BJ (cell line): ENCODE measurements at regions not wholly inside any gene's neighbourhood (a gene's known extent, or its start where the extent isn't known, plus 50 kb on each side); places are given as distances from the start of the nearest gene placed in this dataset.
"Not testable (repeated sequence)": the region's sequence is repeated elsewhere in the genome, so short reads cannot be mapped to it uniquely, and the experiment has no call there.

Experiments used
- CTCF ChIA-PET: fragments of 350-600 bp; formaldehyde crosslinking; extraction: SDS; loops from one replicate; lab custom pipeline; 2021; ENCODE audit warnings: antibody characterized with exemption, inconsistent platforms; lab: Yijun Ruan, JAX
- POLR2A ChIA-PET: fragments of 300-600 bp; sonication (Branson Sonifier 250); formaldehyde crosslinking; extraction: SDS; loops from one replicate; lab custom pipeline; 2021; ENCODE audit warnings: antibody characterized with exemption; lab: Charles Lee
- DNase-seq: peaks from one replicate; pipeline ENCODE4 v3.0.0-alpha.2; 2011; ENCODE audit warnings: low read depth
- H3K27me3 ChIP-seq: 2 replicates; pipeline ENCODE4 v1.6.0; 2011; ENCODE audit warnings: low read length; ENCODE audit not compliant: control insufficient read depth, insufficient read depth
- H3K36me3 ChIP-seq: 2 replicates; pipeline ENCODE4 v1.5.1; 2011; ENCODE audit warnings: low read length; ENCODE audit not compliant: control insufficient read depth, insufficient read depth
- H3K4me3 ChIP-seq: 2 replicates; pipeline ENCODE4 v1.5.1; 2011; ENCODE audit warnings: low read depth, mild to moderate bottlenecking, control low read depth, low read length
- CTCF ChIP-seq: IDR thresholded peaks from 2 replicates; pipeline ENCODE4 v1.5.1; 2011; ENCODE audit warnings: low read depth, mild to moderate bottlenecking, control low read depth, inconsistent platforms, low read length, moderate library complexity; ENCODE audit not compliant: insufficient read depth

DNA sequence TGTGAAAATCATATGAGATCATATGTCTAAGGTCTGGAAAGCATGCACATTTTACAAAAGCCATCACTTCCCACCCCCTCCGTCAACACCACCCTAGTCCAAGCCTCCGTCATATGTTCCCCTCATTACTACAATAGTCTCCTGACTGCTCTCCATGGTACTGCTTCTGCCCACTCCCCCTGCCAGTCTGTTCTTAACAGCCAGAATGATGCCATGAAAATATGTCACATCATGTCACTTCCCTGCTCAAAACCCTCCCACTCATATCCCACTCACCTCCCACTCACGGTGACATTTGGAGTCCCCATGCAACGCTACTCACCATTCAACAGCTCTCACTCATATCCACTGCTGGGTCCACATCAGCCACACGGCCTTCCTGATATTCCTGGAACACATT is 432.3 kb downstream of the XYLT1 start:
- Histone ChIP-seq H3K27me3 (no peaks in the 10 kb centered on the region), H3K36me3 (no peaks in the 10 kb centered on the region), H3K4me3 (no peak overlapping the region)
- ChIA-PET CTCF (no interaction called here), POLR2A (no interaction called here)
- DNase-seq, result no peak
- TF ChIP-seq CTCF, result no peak

DNA sequence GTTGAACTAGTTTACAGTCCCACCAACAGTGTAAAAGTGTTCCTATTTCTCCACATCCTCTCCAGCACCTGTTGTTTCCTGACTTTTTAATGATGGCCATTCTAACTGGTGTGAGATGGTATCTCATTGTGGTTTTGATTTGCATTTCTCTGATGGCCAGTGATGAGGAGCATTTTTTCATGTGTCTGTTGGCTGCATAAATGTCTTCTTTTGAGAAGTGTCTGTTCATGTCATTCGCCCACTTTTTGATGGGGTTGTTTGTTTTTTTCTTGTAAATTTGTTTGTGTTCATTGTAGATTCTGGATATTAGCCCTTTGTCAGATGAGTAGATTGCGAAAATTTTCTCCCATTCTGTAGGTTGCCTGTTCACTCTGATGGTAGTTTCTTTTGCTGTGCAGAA is 421.7 kb downstream of the XYLT1 start:
- H3K4me3 ChIP-seq, H3K36me3 ChIP-seq, CTCF ChIA-PET, H3K27me3 ChIP-seq, POLR2A ChIA-PET, DNase-seq: not testable (repeated sequence)

- ChIA-PET CTCF (no interaction called here), POLR2A (no interaction called here)
- Histone ChIP-seq H3K36me3 (no peaks in the 10 kb centered on the region), H3K4me3 (no peak overlapping the region), H3K27me3 (no peaks in the 10 kb centered on the region)
- TF ChIP-seq CTCF, result no peak
- DNase-seq, result no peak
Measured at GRCh38 chr16:17050468-17050867, 420.3 kb downstream of the XYLT1 start.
